AG04449 (cell line): ENCODE measurements at regions not wholly inside any gene's neighbourhood (a gene's known extent, or its start where the extent isn't known, plus 50 kb on each side); places are given as distances from the start of the nearest gene placed in this dataset.

Experiments used
- CTCF ChIA-PET: fragments of 350-600 bp; formaldehyde crosslinking; extraction: SDS; loops from one replicate; lab custom pipeline; 2021; ENCODE audit warnings: antibody characterized with exemption; lab: Yijun Ruan, JAX
- POLR2A ChIA-PET: fragments of 400-600, 350-600 bp; formaldehyde crosslinking; extraction: SDS; loops from one replicate; lab custom pipeline; 2020; ENCODE audit warnings: antibody characterized with exemption, inconsistent platforms; lab: Yijun Ruan, JAX
- DNase-seq: peaks from one replicate; pipeline ENCODE4 v3.0.0-alpha.2; 2010; ENCODE audit warnings: low read depth, low spot score
- H3K4me3 ChIP-seq: 2 replicates; pipeline ENCODE4 v1.5.1; 2011; ENCODE audit warnings: low read depth, mild to moderate bottlenecking, control low read depth, low read length
- CTCF ChIP-seq: IDR thresholded peaks from one replicate; pipeline ENCODE4 v1.5.1; 2011; ENCODE audit warnings: mild to moderate bottlenecking, moderate library complexity, low read length, control low read depth, inconsistent platforms; ENCODE audit not compliant: insufficient read depth; ENCODE audit errors: missing control alignments

- ChIA-PET CTCF (no interaction called here), POLR2A (no interaction called here)
- no peak for TF ChIP-seq CTCF
- no peak overlapping the region for H3K4me3 ChIP-seq
- DNase-seq, result no peak
These were observed 1937.9 kb upstream of the WWC1 start for GRCh38 chr5:166353580-166353979.

- no peak overlapping the region for H3K4me3 ChIP-seq
- DNase-seq, result no peak
- no peak for TF ChIP-seq CTCF
- POLR2A ChIA-PET, result no interaction called here
- CTCF ChIA-PET, result no interaction called here
These were observed 1937.1 kb upstream of the WWC1 start for GRCh38 chr5:166354332-166354731.

GRCh38 chr5:166356096-166356495 is 1935.3 kb upstream of the WWC1 start:
- no peak overlapping the region for H3K4me3 ChIP-seq
- CTCF ChIA-PET, result no interaction called here
- POLR2A ChIA-PET, result no interaction called here
- no peak for TF ChIP-seq CTCF
- no peak for DNase-seq

GRCh38 chr5:166358127-166358830 is 1933.2 kb upstream of the WWC1 start:
- ChIA-PET POLR2A (no interaction called here), CTCF (no interaction called here)
- no peak for TF ChIP-seq CTCF
- no peak overlapping the region for H3K4me3 ChIP-seq
- DNase-seq, result no peak

GRCh38 chr5:166363087-166363760 is 1928.2 kb upstream of the WWC1 start:
- DNase-seq, result no peak
- TF ChIP-seq CTCF, result no peak
- no peak overlapping the region for H3K4me3 ChIP-seq
- ChIA-PET CTCF (no interaction called here), POLR2A (no interaction called here)

- no peak for TF ChIP-seq CTCF
- DNase-seq, result no peak
- ChIA-PET CTCF (no interaction called here), POLR2A (no interaction called here)
- H3K4me3 ChIP-seq, result no peak overlapping the region
These were observed 1926.3 kb upstream of the WWC1 start for GRCh38 chr5:166365164-166365563.
